ENCODE measurements at regions not wholly inside any gene's neighbourhood (a gene's known extent, or its start where the extent isn't known, plus 50 kb on each side); places are given as distances from the start of the nearest gene placed in this dataset.

GRCh38 chr13:109608503-109608902 lies 177.9 kb downstream of the IRS2 start:
- no peak overlapping the region for H3K27ac ChIP-seq (ENCODE audit: insufficient read depth, low read length, poor library complexity, severe bottlenecking)
- DNase-seq = no peak
- no peaks in the 10 kb centered on the region for H3K27me3 ChIP-seq (replicated peaks; ENCODE audit: control insufficient read depth, insufficient read depth, low read length, poor library complexity, severe bottlenecking)
- H3K9me3 ChIP-seq (ENCODE audit: control insufficient read depth, low read length) = no peaks in the 10 kb centered on the region
- no peaks in the 10 kb centered on the region for H3K4me1 ChIP-seq (ENCODE audit: control insufficient read depth, insufficient read depth, low read length, poor library complexity, severe bottlenecking)
- H3K4me3 ChIP-seq (ENCODE audit: insufficient read depth, low read depth, low read length, poor library complexity, severe bottlenecking) = no peak overlapping the region
- no peaks in the 10 kb centered on the region for H3K36me3 ChIP-seq (ENCODE audit: control insufficient read depth, insufficient read depth, low read length)

GRCh38 chr13:109608059-109608458 lies 178.3 kb downstream of the IRS2 start:
- H3K9me3 ChIP-seq (ENCODE audit: control insufficient read depth, low read length) = no peaks in the 10 kb centered on the region
- no peaks in the 10 kb centered on the region for H3K27me3 ChIP-seq (replicated peaks; ENCODE audit: control insufficient read depth, insufficient read depth, low read length, poor library complexity, severe bottlenecking)
- DNase-seq = no peak
- H3K27ac ChIP-seq (ENCODE audit: insufficient read depth, low read length, poor library complexity, severe bottlenecking) = no peak overlapping the region
- H3K4me3 ChIP-seq (ENCODE audit: insufficient read depth, low read depth, low read length, poor library complexity, severe bottlenecking) = no peak overlapping the region
- no peaks in the 10 kb centered on the region for H3K36me3 ChIP-seq (ENCODE audit: control insufficient read depth, insufficient read depth, low read length)
- no peaks in the 10 kb centered on the region for H3K4me1 ChIP-seq (ENCODE audit: control insufficient read depth, insufficient read depth, low read length, poor library complexity, severe bottlenecking)

GRCh38 chr13:109606520-109606919 lies 179.9 kb downstream of the IRS2 start:
- Histone ChIP-seq H3K4me3 (ENCODE audit: insufficient read depth, low read depth, low read length, poor library complexity, severe bottlenecking) (no peak overlapping the region), H3K27ac (ENCODE audit: insufficient read depth, low read length, poor library complexity, severe bottlenecking) (no peak overlapping the region), H3K4me1 (ENCODE audit: control insufficient read depth, insufficient read depth, low read length, poor library complexity, severe bottlenecking) (no peaks in the 10 kb centered on the region), H3K9me3 (ENCODE audit: control insufficient read depth, low read length) (no peaks in the 10 kb centered on the region), H3K36me3 (ENCODE audit: control insufficient read depth, insufficient read depth, low read length) (no peaks in the 10 kb centered on the region), H3K27me3 (replicated peaks; ENCODE audit: control insufficient read depth, insufficient read depth, low read length, poor library complexity, severe bottlenecking) (no peaks in the 10 kb centered on the region)
- DNase-seq = no peak

- Histone ChIP-seq H3K27ac (ENCODE audit: insufficient read depth, low read length, poor library complexity, severe bottlenecking) (no peak overlapping the region), H3K36me3 (ENCODE audit: control insufficient read depth, insufficient read depth, low read length) (no peaks in the 10 kb centered on the region), H3K9me3 (ENCODE audit: control insufficient read depth, low read length) (no peaks in the 10 kb centered on the region), H3K4me1 (ENCODE audit: control insufficient read depth, insufficient read depth, low read length, poor library complexity, severe bottlenecking) (no peaks in the 10 kb centered on the region), H3K4me3 (ENCODE audit: insufficient read depth, low read depth, low read length, poor library complexity, severe bottlenecking) (no peak overlapping the region), H3K27me3 (replicated peaks; ENCODE audit: control insufficient read depth, insufficient read depth, low read length, poor library complexity, severe bottlenecking) (no peaks in the 10 kb centered on the region)
- DNase-seq = no peak
Observed at GRCh38 chr13:109605846-109606245, 180.5 kb downstream of the IRS2 start.

GRCh38 chr13:109604894-109605293 lies 181.5 kb downstream of the IRS2 start:
- H3K36me3 ChIP-seq (ENCODE audit: control insufficient read depth, insufficient read depth, low read length) = no peaks in the 10 kb centered on the region

GRCh38 chr13:109602356-109602755 lies 184.0 kb downstream of the IRS2 start:
- H3K4me1 ChIP-seq (ENCODE audit: control insufficient read depth, insufficient read depth, low read length, poor library complexity, severe bottlenecking) = no peaks in the 10 kb centered on the region
- no peaks in the 10 kb centered on the region for H3K9me3 ChIP-seq (ENCODE audit: control insufficient read depth, low read length)
- H3K4me3 ChIP-seq (ENCODE audit: insufficient read depth, low read depth, low read length, poor library complexity, severe bottlenecking) = no peak overlapping the region
- no peaks in the 10 kb centered on the region for H3K27me3 ChIP-seq (replicated peaks; ENCODE audit: control insufficient read depth, insufficient read depth, low read length, poor library complexity, severe bottlenecking)
- no peak overlapping the region for H3K27ac ChIP-seq (ENCODE audit: insufficient read depth, low read length, poor library complexity, severe bottlenecking)
- no peak for DNase-seq
- H3K36me3 ChIP-seq (ENCODE audit: control insufficient read depth, insufficient read depth, low read length) = no peaks in the 10 kb centered on the region

More at GRCh38 chr13:109604894-109605293, 181.5 kb downstream of the IRS2 start:
- no peak for DNase-seq
- no peak overlapping the region for H3K27ac ChIP-seq (ENCODE audit: insufficient read depth, low read length, poor library complexity, severe bottlenecking)
- no peaks in the 10 kb centered on the region for H3K27me3 ChIP-seq (replicated peaks; ENCODE audit: control insufficient read depth, insufficient read depth, low read length, poor library complexity, severe bottlenecking)
- H3K4me3 ChIP-seq (ENCODE audit: insufficient read depth, low read depth, low read length, poor library complexity, severe bottlenecking) = no peak overlapping the region
- no peaks in the 10 kb centered on the region for H3K9me3 ChIP-seq (ENCODE audit: control insufficient read depth, low read length)
- H3K4me1 ChIP-seq (ENCODE audit: control insufficient read depth, insufficient read depth, low read length, poor library complexity, severe bottlenecking) = no peaks in the 10 kb centered on the region

- Histone ChIP-seq H3K4me1 (ENCODE audit: control insufficient read depth, insufficient read depth, low read length, poor library complexity, severe bottlenecking) (no peaks in the 10 kb centered on the region), H3K27me3 (replicated peaks; ENCODE audit: control insufficient read depth, insufficient read depth, low read length, poor library complexity, severe bottlenecking) (no peaks in the 10 kb centered on the region), H3K27ac (ENCODE audit: insufficient read depth, low read length, poor library complexity, severe bottlenecking) (no peak overlapping the region), H3K9me3 (ENCODE audit: control insufficient read depth, low read length) (no peaks in the 10 kb centered on the region), H3K4me3 (ENCODE audit: insufficient read depth, low read depth, low read length, poor library complexity, severe bottlenecking) (no peak overlapping the region), H3K36me3 (ENCODE audit: control insufficient read depth, insufficient read depth, low read length) (no peaks in the 10 kb centered on the region)
- DNase-seq = no peak
Observed at GRCh38 chr13:109599901-109600657, 186.3 kb downstream of the IRS2 start.

- DNase-seq = no peak
Observed at GRCh38 chr13:109595471-109595870, 190.9 kb downstream of the IRS2 start.

GRCh38 chr13:109593230-109593629 lies 193.2 kb downstream of the IRS2 start:
- Histone ChIP-seq H3K4me1 (ENCODE audit: control insufficient read depth, insufficient read depth, low read length, poor library complexity, severe bottlenecking) (no peaks in the 10 kb centered on the region), H3K27me3 (replicated peaks; ENCODE audit: control insufficient read depth, insufficient read depth, low read length, poor library complexity, severe bottlenecking) (no peaks in the 10 kb centered on the region), H3K36me3 (ENCODE audit: control insufficient read depth, insufficient read depth, low read length) (no peaks in the 10 kb centered on the region), H3K4me3 (ENCODE audit: insufficient read depth, low read depth, low read length, poor library complexity, severe bottlenecking) (no peak overlapping the region), H3K27ac (ENCODE audit: insufficient read depth, low read length, poor library complexity, severe bottlenecking) (no peak overlapping the region), H3K9me3 (ENCODE audit: control insufficient read depth, low read length) (no peaks in the 10 kb centered on the region)
- DNase-seq = no peak

More at GRCh38 chr13:109595471-109595870, 190.9 kb downstream of the IRS2 start:
- no peak overlapping the region for H3K4me3 ChIP-seq (ENCODE audit: insufficient read depth, low read depth, low read length, poor library complexity, severe bottlenecking)
- H3K9me3 ChIP-seq (ENCODE audit: control insufficient read depth, low read length) = no peaks in the 10 kb centered on the region
- no peak overlapping the region for H3K27ac ChIP-seq (ENCODE audit: insufficient read depth, low read length, poor library complexity, severe bottlenecking)
- no peaks in the 10 kb centered on the region for H3K36me3 ChIP-seq (ENCODE audit: control insufficient read depth, insufficient read depth, low read length)
- H3K27me3 ChIP-seq (replicated peaks; ENCODE audit: control insufficient read depth, insufficient read depth, low read length, poor library complexity, severe bottlenecking) = no peaks in the 10 kb centered on the region
- no peaks in the 10 kb centered on the region for H3K4me1 ChIP-seq (ENCODE audit: control insufficient read depth, insufficient read depth, low read length, poor library complexity, severe bottlenecking)

GRCh38 chr13:109592770-109593169 lies 193.6 kb downstream of the IRS2 start:
- Histone ChIP-seq H3K4me3 (ENCODE audit: insufficient read depth, low read depth, low read length, poor library complexity, severe bottlenecking) (no peak overlapping the region), H3K27me3 (replicated peaks; ENCODE audit: control insufficient read depth, insufficient read depth, low read length, poor library complexity, severe bottlenecking) (no peaks in the 10 kb centered on the region), H3K9me3 (ENCODE audit: control insufficient read depth, low read length) (no peaks in the 10 kb centered on the region), H3K27ac (ENCODE audit: insufficient read depth, low read length, poor library complexity, severe bottlenecking) (no peak overlapping the region), H3K4me1 (ENCODE audit: control insufficient read depth, insufficient read depth, low read length, poor library complexity, severe bottlenecking) (no peaks in the 10 kb centered on the region), H3K36me3 (ENCODE audit: control insufficient read depth, insufficient read depth, low read length) (no peaks in the 10 kb centered on the region)
- DNase-seq = no peak

Data from effector memory CD4-positive, alpha-beta T cell (primary cell).